ENCODE measurements at regions not wholly inside any gene's neighbourhood (a gene's known extent, or its start where the extent isn't known, plus 50 kb on each side); places are given as distances from the start of the nearest gene placed in this dataset.
"Not testable (repeated sequence)": the region's sequence is repeated elsewhere in the genome, so short reads cannot be mapped to it uniquely, and the experiment has no call there.

DNA sequence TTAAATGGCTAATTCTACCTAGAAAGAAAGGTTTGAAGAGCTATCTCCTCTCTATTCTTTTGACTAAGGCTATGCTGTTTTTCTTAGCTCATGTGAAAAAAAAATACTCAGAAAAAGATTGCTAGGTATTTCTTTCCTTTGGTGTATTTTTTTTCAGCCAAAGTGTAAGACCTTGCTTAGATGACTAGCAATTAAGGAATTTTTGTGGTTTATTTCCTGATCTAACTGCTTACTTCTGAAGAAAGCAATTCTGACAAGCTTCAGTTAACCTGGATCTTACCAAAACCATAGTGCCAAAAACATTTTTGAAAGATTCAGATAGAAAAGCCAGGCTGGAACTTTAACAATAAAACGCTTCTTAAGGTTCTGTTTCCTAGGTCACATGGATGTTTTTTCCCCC lies 315.6 kb downstream of the SOX2 start:
- Mint-ChIP-seq H3K27me3 (no peaks in the 10 kb centered on the region), H3K4me1 (no peaks in the 10 kb centered on the region), H3K36me3 (no peaks in the 10 kb centered on the region), H3K27ac (no peak overlapping the region), H3K9me3 (no peaks in the 10 kb centered on the region), H3K4me3 (no peak overlapping the region)
- no peak for ATAC-seq

DNA sequence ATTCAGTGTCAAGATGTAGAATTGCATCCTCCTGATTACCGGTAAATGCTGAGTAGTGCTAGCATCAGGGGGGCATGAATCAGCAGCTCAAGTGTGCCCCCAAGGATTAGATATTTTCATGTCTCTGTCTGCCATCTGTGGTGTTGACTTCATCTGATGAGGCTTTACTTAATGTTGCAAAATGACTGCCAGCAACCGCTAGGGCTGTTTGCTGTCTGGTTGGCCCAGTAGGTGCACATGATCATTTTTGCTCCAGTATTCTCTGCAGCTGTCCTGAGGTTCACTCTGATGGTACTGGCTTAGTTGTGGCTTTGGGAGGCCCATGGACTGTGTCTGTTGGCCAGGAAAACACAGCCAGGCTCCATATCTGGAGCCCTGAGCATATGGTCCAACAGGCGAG lies 316.4 kb downstream of the SOX2 start:
- no peak overlapping the region for H3K27ac Mint-ChIP-seq
- no peak overlapping the region for H3K4me3 Mint-ChIP-seq
- ATAC-seq = no peak
- H3K36me3 Mint-ChIP-seq = no peaks in the 10 kb centered on the region
- H3K9me3 Mint-ChIP-seq = no peaks in the 10 kb centered on the region
- no peaks in the 10 kb centered on the region for H3K27me3 Mint-ChIP-seq
- no peaks in the 10 kb centered on the region for H3K4me1 Mint-ChIP-seq

DNA sequence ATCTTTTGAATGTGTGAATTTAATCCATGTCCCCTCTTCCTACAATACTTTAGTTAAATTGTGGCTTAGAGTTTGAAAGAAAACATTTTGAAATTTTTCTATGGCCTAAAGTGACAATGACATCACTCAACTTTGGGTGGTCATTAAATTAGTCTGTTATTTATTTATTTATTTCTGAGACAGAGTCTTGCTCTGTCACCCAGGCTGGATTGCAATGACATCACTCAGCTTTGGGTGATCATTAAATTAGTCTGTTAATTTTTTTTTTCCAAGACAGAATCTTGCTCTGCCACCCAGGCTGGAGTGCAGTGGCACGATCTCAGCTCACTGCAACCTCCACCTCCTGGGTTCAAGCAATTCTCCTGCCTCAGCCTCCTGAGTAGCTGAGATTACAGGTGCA lies 322.5 kb downstream of the SOX2 start:
- H3K9me3 Mint-ChIP-seq, ATAC-seq, H3K4me3 Mint-ChIP-seq, H3K36me3 Mint-ChIP-seq, H3K27me3 Mint-ChIP-seq, H3K27ac Mint-ChIP-seq: not testable (repeated sequence)
- peaks cover 10% of the 10 kb centered on the region for H3K4me1 Mint-ChIP-seq

DNA sequence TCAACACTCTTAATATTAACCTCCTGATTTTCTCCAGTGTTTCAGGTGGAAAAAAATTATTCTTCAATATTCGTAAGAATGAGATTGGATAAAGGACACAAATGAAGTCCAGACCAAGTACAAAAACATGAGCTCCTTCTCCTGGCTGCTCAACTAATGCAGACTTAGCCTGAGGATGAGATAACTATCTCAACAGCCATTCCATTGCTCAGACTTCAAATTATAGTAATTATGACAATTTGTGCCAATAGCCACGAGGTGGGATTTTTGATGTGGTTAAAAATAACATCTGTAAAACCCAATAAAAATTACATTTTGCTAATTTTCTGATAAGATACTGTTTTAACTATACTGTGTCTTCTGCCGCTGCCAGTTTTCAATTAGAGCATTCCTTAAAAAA lies 323.6 kb downstream of the SOX2 start:
- H3K27me3 Mint-ChIP-seq = no peaks in the 10 kb centered on the region
- no peak for ATAC-seq
- no peak overlapping the region for H3K4me3 Mint-ChIP-seq
- peaks cover 8% of the 10 kb centered on the region for H3K9me3 Mint-ChIP-seq
- H3K36me3 Mint-ChIP-seq = no peaks in the 10 kb centered on the region
- H3K4me1 Mint-ChIP-seq = peaks cover 10% of the 10 kb centered on the region
- no peak overlapping the region for H3K27ac Mint-ChIP-seq

DNA sequence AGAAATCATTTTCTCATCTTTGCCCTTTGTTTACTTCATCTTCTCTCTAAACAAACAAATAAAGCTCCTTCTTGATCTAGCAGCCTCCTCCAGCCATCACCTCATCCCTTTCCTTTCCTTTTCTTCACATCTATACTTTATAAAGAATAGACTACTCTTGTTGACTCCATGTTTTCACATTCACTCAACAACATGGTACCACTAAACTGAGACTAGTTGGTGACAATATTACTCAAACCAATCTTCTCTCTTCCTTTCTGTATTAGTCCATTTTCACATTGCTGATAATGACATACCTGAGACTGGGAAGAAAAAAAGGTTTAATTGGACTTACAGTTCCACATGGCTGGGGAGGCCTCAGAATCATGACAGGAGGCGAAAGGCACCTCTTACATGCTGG lies 324.7 kb downstream of the SOX2 start:
- Mint-ChIP-seq H3K9me3 (peaks cover 8% of the 10 kb centered on the region), H3K4me3 (no peak overlapping the region), H3K36me3 (no peaks in the 10 kb centered on the region), H3K4me1 (peaks cover 10% of the 10 kb centered on the region), H3K27me3 (no peaks in the 10 kb centered on the region), H3K27ac (no peak overlapping the region)
- no peak for ATAC-seq

DNA sequence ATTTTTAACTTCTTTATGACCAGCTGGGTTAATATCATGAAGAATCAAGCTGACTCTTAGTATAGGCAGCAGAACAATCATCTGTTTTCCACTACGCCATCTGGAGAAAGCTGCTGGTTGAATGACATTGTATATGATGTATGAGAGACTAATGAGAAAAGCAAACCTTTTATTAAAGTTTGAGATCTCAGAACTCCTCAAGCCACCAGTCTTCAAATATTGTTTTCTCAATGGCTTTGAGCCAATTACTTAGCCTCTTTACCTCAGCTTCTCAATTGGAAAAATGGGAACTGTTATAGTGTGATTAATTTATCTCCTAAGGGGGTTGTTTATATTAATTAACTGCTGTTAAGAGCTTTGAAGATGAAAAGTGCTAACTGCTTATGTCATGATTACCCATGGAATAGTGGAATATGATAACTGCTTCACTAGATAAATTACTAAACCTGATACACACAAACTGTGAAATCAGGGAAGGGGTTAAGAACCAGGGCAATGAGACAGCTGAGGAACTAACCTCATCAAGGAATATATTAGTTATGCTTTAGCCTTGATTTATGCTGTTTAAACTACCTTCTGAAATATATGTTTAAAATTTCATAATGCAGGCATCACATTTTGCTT lies 330.1 kb downstream of the SOX2 start:
- Mint-ChIP-seq H3K9me3 (peaks cover 6% of the 10 kb centered on the region), H3K36me3 (no peaks in the 10 kb centered on the region), H3K27ac (no peak overlapping the region), H3K4me1 (peaks cover 6% of the 10 kb centered on the region), H3K4me3 (no peak overlapping the region), H3K27me3 (no peaks in the 10 kb centered on the region)
- no peak for ATAC-seq

DNA sequence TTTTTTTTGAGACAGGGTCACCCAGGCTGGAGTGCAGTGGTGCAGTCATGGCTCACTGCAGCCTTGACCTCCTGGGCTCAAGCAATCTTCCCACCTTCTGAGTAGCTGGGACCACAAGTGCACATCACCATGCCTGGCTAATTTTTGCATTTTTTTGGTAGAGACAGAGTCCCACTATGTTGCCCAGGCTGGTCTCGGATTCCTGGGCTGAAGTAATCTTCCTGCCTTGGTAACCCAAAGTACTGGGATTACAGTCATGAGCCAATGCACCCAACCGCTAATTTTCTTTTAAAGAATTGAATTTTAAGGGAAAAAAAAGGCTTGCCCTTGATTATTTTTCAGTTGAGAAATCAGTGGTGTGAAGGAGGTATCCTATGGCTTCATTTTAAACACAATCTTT lies 334.0 kb downstream of the SOX2 start:
- Mint-ChIP-seq H3K27me3 (no peaks in the 10 kb centered on the region), H3K27ac (no peak overlapping the region), H3K4me1 (no peaks in the 10 kb centered on the region), H3K4me3 (no peak overlapping the region), H3K9me3 (peaks cover 2% of the 10 kb centered on the region), H3K36me3 (no peaks in the 10 kb centered on the region)
- no peak for ATAC-seq

DNA sequence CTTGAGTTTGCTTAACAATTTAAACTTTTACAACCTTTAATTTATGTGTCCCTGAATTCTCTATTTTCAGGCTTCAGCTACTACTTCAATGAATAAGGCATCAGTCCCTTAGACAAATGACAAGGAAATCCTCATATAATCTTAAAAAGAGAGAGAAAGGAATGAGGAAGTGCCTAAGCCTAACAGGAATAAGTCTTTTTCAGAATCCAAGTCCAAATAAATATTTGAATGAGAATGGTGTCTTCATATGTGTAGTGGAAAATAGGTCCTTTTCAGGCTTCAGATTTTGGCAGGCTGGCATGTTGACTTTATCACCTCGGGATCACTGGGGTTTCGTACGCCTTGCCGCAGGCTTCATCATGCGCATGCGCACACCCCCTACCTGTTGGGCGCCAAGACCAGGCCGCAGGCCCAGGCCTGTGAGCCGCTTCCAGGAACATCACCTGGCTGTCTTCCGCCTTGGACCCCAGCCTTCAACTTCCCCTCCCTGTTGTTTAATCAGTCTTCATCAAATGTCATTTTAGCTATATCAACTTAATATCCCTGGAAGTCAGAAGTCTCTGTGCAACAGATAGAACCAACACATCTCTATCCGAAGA lies 334.5 kb downstream of the SOX2 start:
- Mint-ChIP-seq H3K27ac (no peak overlapping the region), H3K4me1 (no peaks in the 10 kb centered on the region), H3K27me3 (no peaks in the 10 kb centered on the region), H3K36me3 (no peaks in the 10 kb centered on the region), H3K4me3 (no peak overlapping the region), H3K9me3 (peaks cover 2% of the 10 kb centered on the region)
- ATAC-seq = no peak

DNA sequence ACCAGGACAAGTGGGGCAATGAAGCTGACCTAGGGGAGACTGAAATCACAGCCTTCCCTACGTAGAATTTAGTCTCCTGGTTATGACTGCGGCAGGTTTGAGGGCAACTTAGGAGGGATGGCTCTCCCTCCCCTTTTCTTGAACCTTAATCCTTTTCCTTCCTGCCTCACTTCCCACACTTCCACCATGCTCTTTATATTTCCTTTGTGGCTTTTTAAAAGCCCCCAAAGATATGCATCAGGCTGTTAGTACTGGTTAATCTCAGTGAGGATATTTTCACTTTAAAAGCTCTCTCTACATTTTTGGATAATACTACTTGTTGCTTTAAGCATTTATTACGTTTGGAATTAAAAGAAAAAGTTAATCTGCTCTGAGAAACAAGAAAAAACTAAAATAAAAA lies 339.2 kb downstream of the SOX2 start:
- no peak for ATAC-seq
- no peaks in the 10 kb centered on the region for H3K36me3 Mint-ChIP-seq
- H3K9me3 Mint-ChIP-seq = no peaks in the 10 kb centered on the region
- H3K4me1 Mint-ChIP-seq = no peaks in the 10 kb centered on the region
- H3K27ac Mint-ChIP-seq = no peak overlapping the region
- no peaks in the 10 kb centered on the region for H3K27me3 Mint-ChIP-seq
- H3K4me3 Mint-ChIP-seq = no peak overlapping the region

DNA sequence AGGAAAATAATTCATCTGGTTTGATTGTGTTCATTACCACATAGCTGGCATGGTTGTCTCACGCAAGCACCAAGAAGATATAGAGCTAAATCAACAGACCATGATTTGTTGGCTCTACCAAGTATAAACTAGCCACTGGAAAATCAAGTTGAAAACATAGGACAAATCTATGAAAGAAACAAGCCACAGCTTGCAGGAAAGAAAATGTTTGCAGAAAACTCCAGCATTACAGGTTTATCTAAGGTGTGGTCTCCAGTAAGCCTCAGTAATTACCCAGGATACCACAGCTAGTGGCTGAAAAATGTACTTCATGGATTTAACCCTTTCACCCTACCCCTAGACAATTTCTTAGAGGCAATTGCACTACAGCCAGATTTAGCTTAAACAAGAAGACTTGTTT lies 340.6 kb downstream of the SOX2 start:
- Mint-ChIP-seq H3K4me1 (no peaks in the 10 kb centered on the region), H3K9me3 (no peaks in the 10 kb centered on the region), H3K27me3 (no peaks in the 10 kb centered on the region), H3K4me3 (no peak overlapping the region), H3K27ac (no peak overlapping the region), H3K36me3 (no peaks in the 10 kb centered on the region)
- ATAC-seq = no peak

DNA sequence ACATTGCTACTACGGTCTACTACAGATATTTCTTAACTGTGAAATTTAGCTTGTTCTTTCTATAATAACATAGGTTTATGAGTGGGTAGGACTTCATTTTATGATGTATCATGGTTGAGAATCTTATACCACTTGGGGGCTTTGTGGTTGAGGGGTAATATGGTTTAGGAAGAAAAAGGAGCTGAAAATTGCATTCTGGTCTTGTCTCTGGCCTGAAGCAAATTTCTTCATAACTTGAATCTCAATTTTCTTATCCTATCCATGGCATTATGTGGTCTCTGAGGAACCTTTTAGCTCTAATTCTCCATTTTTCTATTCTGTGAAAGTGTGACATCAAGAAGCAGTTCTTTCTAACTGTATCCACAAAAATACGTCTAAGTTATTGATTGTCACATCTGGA lies 341.0 kb downstream of the SOX2 start:
- Mint-ChIP-seq H3K4me1 (no peaks in the 10 kb centered on the region), H3K4me3 (no peak overlapping the region), H3K36me3 (no peaks in the 10 kb centered on the region), H3K27ac (no peak overlapping the region), H3K27me3 (no peaks in the 10 kb centered on the region), H3K9me3 (no peaks in the 10 kb centered on the region)
- ATAC-seq = no peak

DNA sequence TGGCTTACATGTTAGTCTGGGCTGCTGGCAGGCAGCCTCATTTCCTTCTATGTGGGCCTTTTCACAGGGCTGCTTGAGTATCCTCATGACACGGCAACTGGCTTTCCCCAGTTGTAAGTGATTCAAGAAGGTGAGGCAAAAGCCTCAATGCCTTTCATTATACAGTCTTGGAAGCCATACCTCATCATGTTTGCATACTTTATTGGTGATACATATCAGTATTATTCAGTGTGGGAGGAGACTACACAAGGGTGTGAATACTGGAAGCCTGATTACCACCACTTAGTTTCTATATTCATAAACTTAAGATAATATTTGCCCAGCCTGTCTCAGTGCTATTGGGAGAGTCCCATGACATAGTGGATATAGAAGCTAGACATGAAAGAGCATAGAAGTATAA lies 346.8 kb downstream of the SOX2 start:
- no peak overlapping the region for H3K4me3 Mint-ChIP-seq
- no peaks in the 10 kb centered on the region for H3K27me3 Mint-ChIP-seq
- no peaks in the 10 kb centered on the region for H3K9me3 Mint-ChIP-seq
- H3K4me1 Mint-ChIP-seq = no peaks in the 10 kb centered on the region
- no peak for ATAC-seq
- no peak overlapping the region for H3K27ac Mint-ChIP-seq
- no peaks in the 10 kb centered on the region for H3K36me3 Mint-ChIP-seq

DNA sequence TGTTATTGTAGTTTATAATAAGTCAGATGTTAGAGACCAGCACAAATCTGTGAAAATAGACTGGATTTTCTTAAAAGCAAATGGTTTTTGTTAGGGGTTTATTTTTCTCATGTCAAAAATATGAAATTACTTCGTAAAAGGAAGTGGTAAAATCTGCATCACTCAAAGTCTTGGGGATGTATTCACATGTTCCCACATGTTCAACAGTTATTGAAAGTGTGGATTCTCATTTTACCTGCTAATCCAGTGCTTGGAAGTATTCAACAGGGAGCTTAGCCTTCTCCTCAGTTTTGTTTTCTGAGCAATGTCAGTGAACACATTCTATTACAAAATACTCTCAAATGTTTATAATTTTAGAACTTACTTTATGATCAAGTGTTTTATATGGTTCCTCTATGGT lies 352.0 kb downstream of the SOX2 start:
- H3K27ac Mint-ChIP-seq = no peak overlapping the region
- no peaks in the 10 kb centered on the region for H3K9me3 Mint-ChIP-seq
- no peaks in the 10 kb centered on the region for H3K27me3 Mint-ChIP-seq
- H3K36me3 Mint-ChIP-seq = no peaks in the 10 kb centered on the region
- H3K4me3 Mint-ChIP-seq = no peak overlapping the region
- no peak for ATAC-seq
- H3K4me1 Mint-ChIP-seq = no peaks in the 10 kb centered on the region

DNA sequence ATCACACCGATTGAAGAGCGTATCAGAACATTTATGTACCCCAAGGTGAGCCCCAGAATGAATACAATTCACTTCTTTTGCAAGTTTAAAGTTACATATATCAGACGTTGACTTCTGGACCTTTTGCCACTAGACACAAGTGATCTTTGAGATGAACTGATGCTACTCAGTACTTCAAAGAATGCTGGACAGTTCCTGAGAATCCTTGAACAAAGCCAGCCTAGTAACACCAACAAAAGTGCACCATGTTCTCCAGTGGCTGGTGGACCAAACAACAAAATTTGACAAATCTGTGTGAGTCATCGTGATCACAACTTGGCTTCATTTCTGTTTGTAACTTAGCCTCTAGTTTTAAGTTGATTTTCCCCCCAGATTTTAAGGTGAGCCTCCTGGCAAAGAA lies 355.7 kb downstream of the SOX2 start:
- no peaks in the 10 kb centered on the region for H3K4me1 Mint-ChIP-seq
- no peak overlapping the region for H3K4me3 Mint-ChIP-seq
- no peaks in the 10 kb centered on the region for H3K27me3 Mint-ChIP-seq
- no peak for ATAC-seq
- no peak overlapping the region for H3K27ac Mint-ChIP-seq
- no peaks in the 10 kb centered on the region for H3K36me3 Mint-ChIP-seq
- H3K9me3 Mint-ChIP-seq = no peaks in the 10 kb centered on the region

DNA sequence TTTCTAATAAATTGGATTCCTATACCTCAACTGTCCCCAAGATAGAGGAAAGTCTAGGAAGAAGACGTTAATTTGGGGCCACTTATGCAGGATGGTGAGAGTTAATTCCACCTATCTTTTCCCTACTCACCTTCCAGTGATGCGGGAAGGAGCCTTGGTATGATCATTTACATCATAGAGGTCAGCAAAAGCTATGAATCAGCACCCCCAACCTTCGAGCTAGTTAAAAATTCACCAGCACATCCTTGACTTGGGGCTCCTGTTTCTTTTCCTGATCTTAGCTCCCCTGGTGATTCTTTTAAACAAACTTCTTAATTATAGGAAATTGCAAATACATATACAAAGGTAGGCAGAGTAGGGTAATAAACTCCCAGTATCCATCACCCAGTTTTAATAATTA lies 366.6 kb downstream of the SOX2 start:
- H3K4me1 Mint-ChIP-seq = no peaks in the 10 kb centered on the region
- no peaks in the 10 kb centered on the region for H3K36me3 Mint-ChIP-seq
- H3K27me3 Mint-ChIP-seq = peaks cover 19% of the 10 kb centered on the region
- H3K9me3 Mint-ChIP-seq = no peaks in the 10 kb centered on the region
- no peak for ATAC-seq
- no peak overlapping the region for H3K4me3 Mint-ChIP-seq
- H3K27ac Mint-ChIP-seq = no peak overlapping the region

DNA sequence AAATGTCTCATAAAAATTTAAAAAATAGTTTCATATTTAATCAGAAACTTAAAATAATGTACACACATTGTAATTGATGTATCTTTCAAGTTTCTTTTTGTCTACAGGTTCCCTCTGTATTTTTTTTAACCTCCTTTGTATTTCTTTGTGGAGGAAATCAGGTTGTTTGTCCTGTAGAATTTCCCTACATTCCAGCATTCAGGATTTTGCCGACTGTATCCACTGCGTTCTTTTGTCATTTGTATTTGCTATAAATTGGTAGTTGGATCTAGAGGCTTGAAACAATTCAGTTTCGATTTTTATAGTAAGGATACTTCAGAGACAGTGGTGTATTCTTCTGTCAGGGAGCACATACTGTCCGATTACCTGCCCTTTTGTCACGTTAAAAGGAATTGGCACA lies 367.2 kb downstream of the SOX2 start:
- no peaks in the 10 kb centered on the region for H3K36me3 Mint-ChIP-seq
- no peak overlapping the region for H3K27ac Mint-ChIP-seq
- peaks cover 19% of the 10 kb centered on the region for H3K27me3 Mint-ChIP-seq
- H3K9me3 Mint-ChIP-seq = no peaks in the 10 kb centered on the region
- H3K4me1 Mint-ChIP-seq = no peaks in the 10 kb centered on the region
- ATAC-seq = no peak
- H3K4me3 Mint-ChIP-seq = no peak overlapping the region

DNA sequence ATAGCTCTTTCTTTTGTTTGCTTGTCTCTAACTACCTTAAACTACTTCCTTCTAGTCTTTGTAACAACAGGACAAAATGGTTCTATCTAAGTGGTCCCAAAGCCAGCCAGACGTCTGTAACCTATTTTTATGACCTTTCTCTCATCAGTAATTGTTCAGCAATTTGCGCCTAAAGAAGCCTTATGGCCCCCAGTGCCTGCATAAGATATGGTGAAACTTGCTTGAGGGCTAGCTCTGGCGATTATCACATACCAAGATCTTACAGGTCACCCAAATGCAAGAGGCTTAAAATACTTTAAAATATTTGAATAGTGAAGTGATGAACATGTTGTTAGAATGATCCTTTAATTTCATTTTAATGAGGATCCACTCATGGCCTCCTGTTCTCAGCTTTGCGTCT lies 369.4 kb downstream of the SOX2 start:
- no peaks in the 10 kb centered on the region for H3K9me3 Mint-ChIP-seq
- H3K36me3 Mint-ChIP-seq = no peaks in the 10 kb centered on the region
- no peak overlapping the region for H3K4me3 Mint-ChIP-seq
- no peak for ATAC-seq
- H3K27ac Mint-ChIP-seq = no peak overlapping the region
- no peaks in the 10 kb centered on the region for H3K4me1 Mint-ChIP-seq
- peaks cover 10% of the 10 kb centered on the region for H3K27me3 Mint-ChIP-seq

Measured in stimulated activated memory B cell treated with anti-CD40 and anti-IgM and Interleukin-4, amounts not matched to agents 10 μg/mL and 1 μg/mL and 100 μg/mL, for 72 hours (primary cell).